ENCODE measurements at regions not wholly inside any gene's neighbourhood (a gene's known extent, or its start where the extent isn't known, plus 50 kb on each side); places are given as distances from the start of the nearest gene placed in this dataset.

DNA sequence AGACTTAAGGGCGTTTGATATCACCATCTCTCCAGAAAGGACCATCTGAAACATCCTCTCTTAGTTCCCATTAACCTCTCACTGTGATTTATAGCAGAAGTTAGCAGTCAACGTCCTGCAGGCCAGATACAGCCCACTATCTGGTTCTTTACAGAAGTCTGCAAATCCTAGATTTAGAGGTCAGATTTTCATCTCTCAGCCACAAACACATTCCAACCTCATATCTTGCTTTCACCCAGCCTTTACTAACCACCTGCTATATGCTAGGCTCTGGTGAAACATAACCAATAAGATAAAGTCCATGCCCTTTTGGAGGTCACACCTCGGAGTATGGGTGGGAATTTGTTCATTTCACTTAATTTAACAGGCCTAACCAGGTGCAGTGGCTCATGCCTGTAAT is 76.8 kb upstream of the CACNA1A start (continued):
- TF ChIP-seq, protein P1, sequence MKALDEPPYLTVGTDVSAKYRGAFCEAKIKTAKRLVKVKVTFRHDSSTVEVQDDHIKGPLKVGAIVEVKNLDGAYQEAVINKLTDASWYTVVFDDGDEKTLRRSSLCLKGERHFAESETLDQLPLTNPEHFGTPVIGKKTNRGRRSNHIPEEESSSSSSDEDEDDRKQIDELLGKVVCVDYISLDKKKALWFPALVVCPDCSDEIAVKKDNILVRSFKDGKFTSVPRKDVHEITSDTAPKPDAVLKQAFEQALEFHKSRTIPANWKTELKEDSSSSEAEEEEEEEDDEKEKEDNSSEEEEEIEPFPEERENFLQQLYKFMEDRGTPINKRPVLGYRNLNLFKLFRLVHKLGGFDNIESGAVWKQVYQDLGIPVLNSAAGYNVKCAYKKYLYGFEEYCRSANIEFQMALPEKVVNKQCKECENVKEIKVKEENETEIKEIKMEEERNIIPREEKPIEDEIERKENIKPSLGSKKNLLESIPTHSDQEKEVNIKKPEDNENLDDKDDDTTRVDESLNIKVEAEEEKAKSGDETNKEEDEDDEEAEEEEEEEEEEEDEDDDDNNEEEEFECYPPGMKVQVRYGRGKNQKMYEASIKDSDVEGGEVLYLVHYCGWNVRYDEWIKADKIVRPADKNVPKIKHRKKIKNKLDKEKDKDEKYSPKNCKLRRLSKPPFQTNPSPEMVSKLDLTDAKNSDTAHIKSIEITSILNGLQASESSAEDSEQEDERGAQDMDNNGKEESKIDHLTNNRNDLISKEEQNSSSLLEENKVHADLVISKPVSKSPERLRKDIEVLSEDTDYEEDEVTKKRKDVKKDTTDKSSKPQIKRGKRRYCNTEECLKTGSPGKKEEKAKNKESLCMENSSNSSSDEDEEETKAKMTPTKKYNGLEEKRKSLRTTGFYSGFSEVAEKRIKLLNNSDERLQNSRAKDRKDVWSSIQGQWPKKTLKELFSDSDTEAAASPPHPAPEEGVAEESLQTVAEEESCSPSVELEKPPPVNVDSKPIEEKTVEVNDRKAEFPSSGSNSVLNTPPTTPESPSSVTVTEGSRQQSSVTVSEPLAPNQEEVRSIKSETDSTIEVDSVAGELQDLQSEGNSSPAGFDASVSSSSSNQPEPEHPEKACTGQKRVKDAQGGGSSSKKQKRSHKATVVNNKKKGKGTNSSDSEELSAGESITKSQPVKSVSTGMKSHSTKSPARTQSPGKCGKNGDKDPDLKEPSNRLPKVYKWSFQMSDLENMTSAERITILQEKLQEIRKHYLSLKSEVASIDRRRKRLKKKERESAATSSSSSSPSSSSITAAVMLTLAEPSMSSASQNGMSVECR (CRISPR knock-in tag; IDR thresholded peaks at IDR 0.05; ENCODE audit: borderline replicate concordance): no peak
- TF ChIP-seq ZNF671 (CRISPR knock-in tag; IDR thresholded peaks at IDR 0.05) (no peak), ZNF219 (CRISPR knock-in tag; IDR thresholded peaks at IDR 0.05; ENCODE audit: borderline replicate concordance) (no peak), ELF4 (CRISPR knock-in tag; IDR thresholded peaks at IDR 0.05; ENCODE audit: low read depth) (no peak), HMGA2 (CRISPR knock-in tag; IDR thresholded peaks at IDR 0.05) (no peak), ZBTB21 (CRISPR knock-in tag; IDR thresholded peaks at IDR 0.05; ENCODE audit: borderline replicate concordance) (no peak), CBFB (CRISPR knock-in tag; IDR thresholded peaks at IDR 0.05; ENCODE audit: low read depth) (no peak)
- TF ChIP-seq, protein P2, sequence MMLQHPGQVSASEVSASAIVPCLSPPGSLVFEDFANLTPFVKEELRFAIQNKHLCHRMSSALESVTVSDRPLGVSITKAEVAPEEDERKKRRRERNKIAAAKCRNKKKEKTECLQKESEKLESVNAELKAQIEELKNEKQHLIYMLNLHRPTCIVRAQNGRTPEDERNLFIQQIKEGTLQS (CRISPR knock-in tag; conservative IDR thresholded peaks at IDR 0.05): no peak
- TF ChIP-seq, protein P3, sequence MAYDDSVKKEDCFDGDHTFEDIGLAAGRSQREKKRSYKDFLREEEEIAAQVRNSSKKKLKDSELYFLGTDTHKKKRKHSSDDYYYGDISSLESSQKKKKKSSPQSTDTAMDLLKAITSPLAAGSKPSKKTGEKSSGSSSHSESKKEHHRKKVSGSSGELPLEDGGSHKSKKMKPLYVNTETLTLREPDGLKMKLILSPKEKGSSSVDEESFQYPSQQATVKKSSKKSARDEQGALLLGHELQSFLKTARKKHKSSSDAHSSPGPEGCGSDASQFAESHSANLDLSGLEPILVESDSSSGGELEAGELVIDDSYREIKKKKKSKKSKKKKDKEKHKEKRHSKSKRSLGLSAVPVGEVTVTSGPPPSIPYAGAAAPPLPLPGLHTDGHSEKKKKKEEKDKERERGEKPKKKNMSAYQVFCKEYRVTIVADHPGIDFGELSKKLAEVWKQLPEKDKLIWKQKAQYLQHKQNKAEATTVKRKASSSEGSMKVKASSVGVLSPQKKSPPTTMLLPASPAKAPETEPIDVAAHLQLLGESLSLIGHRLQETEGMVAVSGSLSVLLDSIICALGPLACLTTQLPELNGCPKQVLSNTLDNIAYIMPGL (CRISPR knock-in tag; IDR thresholded peaks at IDR 0.05): no peak

DNA sequence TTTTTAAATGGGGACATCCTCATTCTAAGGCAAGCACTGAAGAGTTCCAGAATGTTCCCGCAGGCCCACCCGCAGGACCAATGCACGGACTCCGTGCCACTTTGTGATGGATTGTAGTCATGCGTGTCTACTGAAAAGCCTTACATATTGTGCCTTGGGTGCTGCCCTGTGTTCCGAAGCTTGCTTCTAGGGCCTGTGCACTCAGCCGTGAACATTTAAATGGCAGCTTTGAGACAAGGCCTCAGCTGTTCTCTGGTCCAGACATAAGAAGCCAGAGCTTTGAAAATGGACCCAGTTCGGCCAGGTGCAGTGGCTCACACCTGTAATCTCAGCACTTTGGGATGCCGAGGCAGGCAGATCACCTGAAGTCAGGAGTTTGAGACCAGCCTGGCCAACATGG is 75.3 kb upstream of the CACNA1A start:
- Mint-ChIP-seq H3K36me3 (peaks cover 10% of the 10 kb centered on the region), H3K27ac (no peak overlapping the region), H3K4me3 (no peak overlapping the region), H3K27me3 (ENCODE audit: low read depth) (peaks cover 6% of the 10 kb centered on the region), H3K9me3 (peaks cover 22% of the 10 kb centered on the region), H3K4me1 (no peaks in the 10 kb centered on the region)
- DNase-seq (ENCODE audit: low spot score): no peak
- no peak for ATAC-seq
- POLR2A ChIA-PET: no interaction called here
- TF ChIP-seq, protein P4, sequence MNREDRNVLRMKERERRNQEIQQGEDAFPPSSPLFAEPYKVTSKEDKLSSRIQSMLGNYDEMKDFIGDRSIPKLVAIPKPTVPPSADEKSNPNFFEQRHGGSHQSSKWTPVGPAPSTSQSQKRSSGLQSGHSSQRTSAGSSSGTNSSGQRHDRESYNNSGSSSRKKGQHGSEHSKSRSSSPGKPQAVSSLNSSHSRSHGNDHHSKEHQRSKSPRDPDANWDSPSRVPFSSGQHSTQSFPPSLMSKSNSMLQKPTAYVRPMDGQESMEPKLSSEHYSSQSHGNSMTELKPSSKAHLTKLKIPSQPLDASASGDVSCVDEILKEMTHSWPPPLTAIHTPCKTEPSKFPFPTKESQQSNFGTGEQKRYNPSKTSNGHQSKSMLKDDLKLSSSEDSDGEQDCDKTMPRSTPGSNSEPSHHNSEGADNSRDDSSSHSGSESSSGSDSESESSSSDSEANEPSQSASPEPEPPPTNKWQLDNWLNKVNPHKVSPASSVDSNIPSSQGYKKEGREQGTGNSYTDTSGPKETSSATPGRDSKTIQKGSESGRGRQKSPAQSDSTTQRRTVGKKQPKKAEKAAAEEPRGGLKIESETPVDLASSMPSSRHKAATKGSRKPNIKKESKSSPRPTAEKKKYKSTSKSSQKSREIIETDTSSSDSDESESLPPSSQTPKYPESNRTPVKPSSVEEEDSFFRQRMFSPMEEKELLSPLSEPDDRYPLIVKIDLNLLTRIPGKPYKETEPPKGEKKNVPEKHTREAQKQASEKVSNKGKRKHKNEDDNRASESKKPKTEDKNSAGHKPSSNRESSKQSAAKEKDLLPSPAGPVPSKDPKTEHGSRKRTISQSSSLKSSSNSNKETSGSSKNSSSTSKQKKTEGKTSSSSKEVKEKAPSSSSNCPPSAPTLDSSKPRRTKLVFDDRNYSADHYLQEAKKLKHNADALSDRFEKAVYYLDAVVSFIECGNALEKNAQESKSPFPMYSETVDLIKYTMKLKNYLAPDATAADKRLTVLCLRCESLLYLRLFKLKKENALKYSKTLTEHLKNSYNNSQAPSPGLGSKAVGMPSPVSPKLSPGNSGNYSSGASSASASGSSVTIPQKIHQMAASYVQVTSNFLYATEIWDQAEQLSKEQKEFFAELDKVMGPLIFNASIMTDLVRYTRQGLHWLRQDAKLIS (CRISPR knock-in tag; IDR thresholded peaks at IDR 0.05; ENCODE audit: borderline replicate concordance): no peak
- TF ChIP-seq NR1H2 (CRISPR knock-in tag; IDR thresholded peaks at IDR 0.05) (no peak), CBFB (CRISPR knock-in tag; IDR thresholded peaks at IDR 0.05; ENCODE audit: low read depth) (no peak), IRF2 (CRISPR knock-in tag; IDR thresholded peaks at IDR 0.05; ENCODE audit: borderline replicate concordance, low read depth) (no peak), PRRX2 (CRISPR knock-in tag; IDR thresholded peaks at IDR 0.05) (no peak), TEAD1 (CRISPR knock-in tag; IDR thresholded peaks at IDR 0.05) (no peak), ZNF232 (CRISPR knock-in tag; IDR thresholded peaks at IDR 0.05) (no peak), GRHL2 (CRISPR knock-in tag; IDR thresholded peaks at IDR 0.05; ENCODE audit: insufficient replicate concordance, severe bottlenecking) (no peak), RORB (CRISPR knock-in tag; IDR thresholded peaks at IDR 0.05) (no peak), ZNF671 (CRISPR knock-in tag; IDR thresholded peaks at IDR 0.05) (no peak), FOXK1 (CRISPR knock-in tag; IDR thresholded peaks at IDR 0.05) (no peak), ATF1 (CRISPR knock-in tag; IDR thresholded peaks at IDR 0.05) (no peak), CREB1 (CRISPR knock-in tag; IDR thresholded peaks at IDR 0.05) (no peak)
- TF ChIP-seq, protein P2 (CRISPR knock-in tag; conservative IDR thresholded peaks at IDR 0.05): no peak
- TF ChIP-seq, protein P5, sequence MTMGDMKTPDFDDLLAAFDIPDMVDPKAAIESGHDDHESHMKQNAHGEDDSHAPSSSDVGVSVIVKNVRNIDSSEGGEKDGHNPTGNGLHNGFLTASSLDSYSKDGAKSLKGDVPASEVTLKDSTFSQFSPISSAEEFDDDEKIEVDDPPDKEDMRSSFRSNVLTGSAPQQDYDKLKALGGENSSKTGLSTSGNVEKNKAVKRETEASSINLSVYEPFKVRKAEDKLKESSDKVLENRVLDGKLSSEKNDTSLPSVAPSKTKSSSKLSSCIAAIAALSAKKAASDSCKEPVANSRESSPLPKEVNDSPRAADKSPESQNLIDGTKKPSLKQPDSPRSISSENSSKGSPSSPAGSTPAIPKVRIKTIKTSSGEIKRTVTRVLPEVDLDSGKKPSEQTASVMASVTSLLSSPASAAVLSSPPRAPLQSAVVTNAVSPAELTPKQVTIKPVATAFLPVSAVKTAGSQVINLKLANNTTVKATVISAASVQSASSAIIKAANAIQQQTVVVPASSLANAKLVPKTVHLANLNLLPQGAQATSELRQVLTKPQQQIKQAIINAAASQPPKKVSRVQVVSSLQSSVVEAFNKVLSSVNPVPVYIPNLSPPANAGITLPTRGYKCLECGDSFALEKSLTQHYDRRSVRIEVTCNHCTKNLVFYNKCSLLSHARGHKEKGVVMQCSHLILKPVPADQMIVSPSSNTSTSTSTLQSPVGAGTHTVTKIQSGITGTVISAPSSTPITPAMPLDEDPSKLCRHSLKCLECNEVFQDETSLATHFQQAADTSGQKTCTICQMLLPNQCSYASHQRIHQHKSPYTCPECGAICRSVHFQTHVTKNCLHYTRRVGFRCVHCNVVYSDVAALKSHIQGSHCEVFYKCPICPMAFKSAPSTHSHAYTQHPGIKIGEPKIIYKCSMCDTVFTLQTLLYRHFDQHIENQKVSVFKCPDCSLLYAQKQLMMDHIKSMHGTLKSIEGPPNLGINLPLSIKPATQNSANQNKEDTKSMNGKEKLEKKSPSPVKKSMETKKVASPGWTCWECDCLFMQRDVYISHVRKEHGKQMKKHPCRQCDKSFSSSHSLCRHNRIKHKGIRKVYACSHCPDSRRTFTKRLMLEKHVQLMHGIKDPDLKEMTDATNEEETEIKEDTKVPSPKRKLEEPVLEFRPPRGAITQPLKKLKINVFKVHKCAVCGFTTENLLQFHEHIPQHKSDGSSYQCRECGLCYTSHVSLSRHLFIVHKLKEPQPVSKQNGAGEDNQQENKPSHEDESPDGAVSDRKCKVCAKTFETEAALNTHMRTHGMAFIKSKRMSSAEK (CRISPR knock-in tag; IDR thresholded peaks at IDR 0.05; ENCODE audit: borderline replicate concordance): no peak
- CTCF ChIA-PET: interaction anchor here (0.7 to 5.8 kb wide), 2 partner anchors 7 to 86 kb away, joined by 3 to 49 read pairs; no protein-coding TSS in a partner anchor

Measured in WTC11 (cell line).